ENCODE measurements at regions not wholly inside any gene's neighbourhood (a gene's known extent, or its start where the extent isn't known, plus 50 kb on each side); places are given as distances from the start of the nearest gene placed in this dataset.

GRCh38 chr11:11075515-11076171 lies 217.8 kb upstream of the ZBED5 start:
- no peak overlapping the region for H3K4me3 ChIP-seq (ENCODE audit: low read depth, poor library complexity, severe bottlenecking)
- intact Hi-C loops (cut with DNase I; ENCODE audit: low total_unique reads): no loop called here
- 59 to 64% methylated on average over 6 of the region's 6 CpGs for WGBS, 2 donors
- DNase-seq (ENCODE audit: low spot score in 2 of 2): no peak
- TF ChIP-seq, protein P1, sequence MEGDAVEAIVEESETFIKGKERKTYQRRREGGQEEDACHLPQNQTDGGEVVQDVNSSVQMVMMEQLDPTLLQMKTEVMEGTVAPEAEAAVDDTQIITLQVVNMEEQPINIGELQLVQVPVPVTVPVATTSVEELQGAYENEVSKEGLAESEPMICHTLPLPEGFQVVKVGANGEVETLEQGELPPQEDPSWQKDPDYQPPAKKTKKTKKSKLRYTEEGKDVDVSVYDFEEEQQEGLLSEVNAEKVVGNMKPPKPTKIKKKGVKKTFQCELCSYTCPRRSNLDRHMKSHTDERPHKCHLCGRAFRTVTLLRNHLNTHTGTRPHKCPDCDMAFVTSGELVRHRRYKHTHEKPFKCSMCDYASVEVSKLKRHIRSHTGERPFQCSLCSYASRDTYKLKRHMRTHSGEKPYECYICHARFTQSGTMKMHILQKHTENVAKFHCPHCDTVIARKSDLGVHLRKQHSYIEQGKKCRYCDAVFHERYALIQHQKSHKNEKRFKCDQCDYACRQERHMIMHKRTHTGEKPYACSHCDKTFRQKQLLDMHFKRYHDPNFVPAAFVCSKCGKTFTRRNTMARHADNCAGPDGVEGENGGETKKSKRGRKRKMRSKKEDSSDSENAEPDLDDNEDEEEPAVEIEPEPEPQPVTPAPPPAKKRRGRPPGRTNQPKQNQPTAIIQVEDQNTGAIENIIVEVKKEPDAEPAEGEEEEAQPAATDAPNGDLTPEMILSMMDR (IDR thresholded peaks at IDR 0.05): no peak
- no peak for TF ChIP-seq POLR2A (IDR thresholded peaks at IDR 0.05)

DNA sequence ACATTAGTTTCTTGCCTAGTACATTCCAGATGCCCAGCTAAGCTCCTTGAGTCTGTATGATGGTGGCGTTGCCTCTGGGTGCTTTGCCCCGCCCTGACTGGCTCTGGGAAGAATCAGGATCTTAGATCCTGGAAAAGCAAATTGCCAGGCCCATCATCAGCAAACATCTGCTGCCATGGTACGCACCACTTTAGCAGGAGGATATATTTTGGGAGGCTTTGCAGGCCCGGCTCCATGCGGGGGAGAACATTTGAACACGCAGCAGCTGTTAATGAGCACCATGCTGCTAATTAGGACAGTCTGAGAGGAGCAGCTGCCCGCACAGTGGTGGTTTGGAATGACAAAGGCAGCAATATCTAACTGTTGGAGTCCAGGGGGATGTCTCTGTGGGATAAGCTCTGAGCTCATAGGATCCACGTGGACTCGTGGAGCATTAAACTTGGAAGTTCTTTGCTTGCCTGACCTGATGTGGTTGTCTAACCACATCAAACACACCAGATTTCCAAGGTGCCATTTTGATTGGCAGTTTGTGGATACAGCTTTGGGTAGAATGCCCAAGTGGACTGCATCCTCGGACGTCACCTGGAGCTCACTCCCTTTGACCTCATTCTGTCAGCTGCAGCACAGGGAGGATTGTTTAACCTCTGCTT lies 217.0 kb upstream of the ZBED5 start:
- intact Hi-C loops (cut with DNase I; ENCODE audit: low total_unique reads): no loop called here
- DNase-seq (ENCODE audit: low spot score in 2 of 2): no peak
- no peak overlapping the region for H3K4me3 ChIP-seq (ENCODE audit: low read depth, poor library complexity, severe bottlenecking)
- TF ChIP-seq, protein P1 (IDR thresholded peaks at IDR 0.05): no peak
- no peak for TF ChIP-seq POLR2A (IDR thresholded peaks at IDR 0.05)
- WGBS, 2 donors: 78 to 90% methylated on average over 11 of the region's 11 CpGs

- TF ChIP-seq, protein P1 (IDR thresholded peaks at IDR 0.05): no peak
- no peak for TF ChIP-seq POLR2A (IDR thresholded peaks at IDR 0.05)
- no peak overlapping the region for H3K4me3 ChIP-seq (ENCODE audit: low read depth, poor library complexity, severe bottlenecking)
- DNase-seq (ENCODE audit: low spot score in 2 of 2): no peak
- 62 to 82% methylated on average over 1 of the region's 1 CpG for WGBS, 2 donors
- intact Hi-C loops (cut with DNase I; ENCODE audit: low total_unique reads): no loop called here
Measured at GRCh38 chr11:11073996-11074395, 216.1 kb upstream of the ZBED5 start.

GRCh38 chr11:11072067-11072466 lies 214.2 kb upstream of the ZBED5 start:
- intact Hi-C loops (cut with DNase I; ENCODE audit: low total_unique reads): no loop called here
- no peak for TF ChIP-seq POLR2A (IDR thresholded peaks at IDR 0.05)
- TF ChIP-seq, protein P1 (IDR thresholded peaks at IDR 0.05): no peak
- no peak for DNase-seq (ENCODE audit: low spot score in 2 of 2)
- no peak overlapping the region for H3K4me3 ChIP-seq (ENCODE audit: low read depth, poor library complexity, severe bottlenecking)
- 50 to 55% methylated on average over 3 of the region's 3 CpGs for WGBS, 2 donors

DNA sequence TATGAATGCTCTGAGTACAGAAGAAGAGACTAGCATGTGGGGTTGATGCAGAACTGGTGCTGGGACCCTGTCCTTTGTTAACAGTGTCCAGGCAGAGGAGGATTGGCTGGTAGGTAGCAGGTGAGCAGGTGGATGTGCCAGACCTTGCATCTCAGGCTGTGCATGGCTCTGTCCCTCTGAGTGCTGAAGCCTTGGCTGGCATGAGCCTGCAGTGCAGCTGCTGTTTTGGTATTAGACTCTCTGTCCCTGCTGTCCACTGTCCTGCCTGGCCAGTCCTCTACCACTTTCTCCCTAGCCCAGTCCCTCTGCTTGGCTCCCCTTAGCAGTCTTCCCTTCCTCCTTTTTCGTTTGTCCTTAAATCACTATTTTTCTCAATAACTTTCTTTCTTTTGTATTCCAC lies 213.6 kb upstream of the ZBED5 start:
- H3K4me3 ChIP-seq (ENCODE audit: low read depth, poor library complexity, severe bottlenecking): no peak overlapping the region
- intact Hi-C loops (cut with DNase I; ENCODE audit: low total_unique reads): no loop called here
- 42 to 61% methylated on average over 1 of the region's 1 CpG for WGBS, 2 donors
- no peak for DNase-seq (ENCODE audit: low spot score in 2 of 2)
- TF ChIP-seq, protein P1 (IDR thresholded peaks at IDR 0.05): no peak
- TF ChIP-seq POLR2A (IDR thresholded peaks at IDR 0.05): no peak
